ENCODE measurements at regions not wholly inside any gene's neighbourhood (a gene's known extent, or its start where the extent isn't known, plus 50 kb on each side); places are given as distances from the start of the nearest gene placed in this dataset.

GRCh38 chr3:70752051-70752450 is 439.6 kb upstream of the MDFIC2 start:
- POLR2A ChIA-PET, result no interaction called here
- no peaks in the 10 kb centered on the region for H3K9me1 ChIP-seq (replicated peaks; ENCODE audit: control insufficient read depth, extremely low read depth, insufficient read depth, low read length)
- TF ChIP-seq MYC (IDR thresholded peaks at IDR 0.05; ENCODE audit: low read depth, low read length) (no peak), FOS (IDR thresholded peaks at IDR 0.05; ENCODE audit: borderline replicate concordance, insufficient read depth, low read length) (no peak), POLR2A (IDR thresholded peaks at IDR 0.05; ENCODE audit: low read depth, low read length) (no peak), EZH2 (IDR thresholded peaks at IDR 0.05; ENCODE audit: borderline replicate concordance, low read depth, low read length, severe bottlenecking) (no peak)
- TF ChIP-seq, protein P1, sequence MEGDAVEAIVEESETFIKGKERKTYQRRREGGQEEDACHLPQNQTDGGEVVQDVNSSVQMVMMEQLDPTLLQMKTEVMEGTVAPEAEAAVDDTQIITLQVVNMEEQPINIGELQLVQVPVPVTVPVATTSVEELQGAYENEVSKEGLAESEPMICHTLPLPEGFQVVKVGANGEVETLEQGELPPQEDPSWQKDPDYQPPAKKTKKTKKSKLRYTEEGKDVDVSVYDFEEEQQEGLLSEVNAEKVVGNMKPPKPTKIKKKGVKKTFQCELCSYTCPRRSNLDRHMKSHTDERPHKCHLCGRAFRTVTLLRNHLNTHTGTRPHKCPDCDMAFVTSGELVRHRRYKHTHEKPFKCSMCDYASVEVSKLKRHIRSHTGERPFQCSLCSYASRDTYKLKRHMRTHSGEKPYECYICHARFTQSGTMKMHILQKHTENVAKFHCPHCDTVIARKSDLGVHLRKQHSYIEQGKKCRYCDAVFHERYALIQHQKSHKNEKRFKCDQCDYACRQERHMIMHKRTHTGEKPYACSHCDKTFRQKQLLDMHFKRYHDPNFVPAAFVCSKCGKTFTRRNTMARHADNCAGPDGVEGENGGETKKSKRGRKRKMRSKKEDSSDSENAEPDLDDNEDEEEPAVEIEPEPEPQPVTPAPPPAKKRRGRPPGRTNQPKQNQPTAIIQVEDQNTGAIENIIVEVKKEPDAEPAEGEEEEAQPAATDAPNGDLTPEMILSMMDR (IDR thresholded peaks at IDR 0.05; ENCODE audit: extremely low read depth in 1 of 2, insufficient read depth in 1 of 2, low read depth in 1 of 2, low read length in 2 of 2), result no peak
- H3K4me2 ChIP-seq (ENCODE audit: insufficient read depth, low read length), result no peak overlapping the region
- no peaks in the 10 kb centered on the region for H3K79me2 ChIP-seq (ENCODE audit: control insufficient read depth, insufficient read depth, low read length)
- H3K27me3 ChIP-seq (ENCODE audit: control insufficient read depth in 2 of 2, insufficient read depth in 2 of 2, low read length in 2 of 2), result peaks cover 0 to 3% of the 10 kb centered on the region in 2 experiments
- FAIRE-seq (no peak), DNase-seq (ENCODE audit: low read depth, low spot score) (no peak)
- no peaks in the 10 kb centered on the region for H3K4me1 ChIP-seq (ENCODE audit: control insufficient read depth, extremely low read depth, insufficient read depth, low read length)
- H2AFZ ChIP-seq (ENCODE audit: low read depth, low read length), result no peak overlapping the region
- H3K27ac ChIP-seq (ENCODE audit: insufficient read depth, low read depth, low read length), result no peak overlapping the region
- no peak overlapping the region for H3K4me3 ChIP-seq (replicated peaks in 1 of 3; ENCODE audit: insufficient read depth in 1 of 3, low read depth in 1 of 3, low read length in 3 of 3)
- H3K36me3 ChIP-seq (ENCODE audit: control insufficient read depth in 2 of 2, extremely low read depth in 1 of 2, insufficient read depth in 2 of 2, low read length in 2 of 2), result no peaks in the 10 kb centered on the region
- intact Hi-C loops (cut with micrococcal nuclease) (no loop called here), dilution Hi-C loops (cut with MboI; ENCODE audit: extremely low pct_ligation_motif_present, low sequenced_read_pairs) (no loop called here)
- H4K20me1 ChIP-seq (replicated peaks; ENCODE audit: control insufficient read depth, extremely low read depth, insufficient read depth, low read length), result no peaks in the 10 kb centered on the region
- no peaks in the 10 kb centered on the region for H3K9me3 ChIP-seq (replicated peaks; ENCODE audit: control insufficient read depth, insufficient read depth, low read length)
- CTCF ChIA-PET, result no interaction called here
- no peak overlapping the region for H3K9ac ChIP-seq (replicated peaks; ENCODE audit: extremely low read depth, insufficient read depth, low read length)
- BruUV-seq (replicated peaks), result no TSS peak

DNA sequence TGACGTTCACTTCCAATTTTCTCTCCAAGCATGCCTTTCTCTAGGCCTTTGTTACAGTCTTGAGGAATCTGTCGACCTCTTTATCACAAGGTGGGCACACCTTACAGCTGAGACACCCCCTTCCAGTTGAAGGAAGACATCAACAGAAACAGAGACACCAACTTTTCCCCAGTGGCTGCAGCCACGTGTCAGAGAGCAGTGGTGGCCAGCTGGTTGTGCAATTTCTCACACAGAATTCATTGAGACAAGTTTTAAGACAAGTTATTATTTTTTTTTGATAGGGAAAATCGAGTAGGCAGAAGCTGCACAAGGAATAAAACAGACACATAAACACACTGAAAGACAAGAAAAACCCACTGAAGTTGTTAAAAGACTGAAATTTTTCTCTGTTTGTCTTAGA is 436.7 kb upstream of the MDFIC2 start:
- H3K4me2 ChIP-seq (ENCODE audit: insufficient read depth, low read length), result no peak overlapping the region
- BruUV-seq (replicated peaks), result no TSS peak
- H3K79me2 ChIP-seq (ENCODE audit: control insufficient read depth, insufficient read depth, low read length), result no peaks in the 10 kb centered on the region
- no peak overlapping the region for H3K27ac ChIP-seq (ENCODE audit: insufficient read depth, low read depth, low read length)
- H3K9me1 ChIP-seq (replicated peaks; ENCODE audit: control insufficient read depth, extremely low read depth, insufficient read depth, low read length), result no peaks in the 10 kb centered on the region
- DNase-seq (ENCODE audit: low read depth, low spot score) (no peak), FAIRE-seq (no peak)
- no peak overlapping the region for H3K9ac ChIP-seq (replicated peaks; ENCODE audit: extremely low read depth, insufficient read depth, low read length)
- no peaks in the 10 kb centered on the region for H3K9me3 ChIP-seq (replicated peaks; ENCODE audit: control insufficient read depth, insufficient read depth, low read length)
- no peak overlapping the region for H2AFZ ChIP-seq (ENCODE audit: low read depth, low read length)
- no peaks in the 10 kb centered on the region for H3K27me3 ChIP-seq (ENCODE audit: control insufficient read depth in 2 of 2, insufficient read depth in 2 of 2, low read length in 2 of 2)
- no peak overlapping the region for H3K4me3 ChIP-seq (replicated peaks in 1 of 3; ENCODE audit: insufficient read depth in 1 of 3, low read depth in 1 of 3, low read length in 3 of 3)
- no peaks in the 10 kb centered on the region for H3K4me1 ChIP-seq (ENCODE audit: control insufficient read depth, extremely low read depth, insufficient read depth, low read length)
- CTCF ChIA-PET, result interaction anchor here (0.6 to 1.4 kb wide), 4 partner anchors 9 to 587 kb away, joined by 3 to 4 read pairs (median 4); no protein-coding TSS in a partner anchor
- H3K36me3 ChIP-seq (ENCODE audit: control insufficient read depth in 2 of 2, extremely low read depth in 1 of 2, insufficient read depth in 2 of 2, low read length in 2 of 2), result no peaks in the 10 kb centered on the region
- H4K20me1 ChIP-seq (replicated peaks; ENCODE audit: control insufficient read depth, extremely low read depth, insufficient read depth, low read length), result no peaks in the 10 kb centered on the region
- TF ChIP-seq FOS (IDR thresholded peaks at IDR 0.05; ENCODE audit: borderline replicate concordance, insufficient read depth, low read length) (no peak), GATA2 (IDR thresholded peaks at IDR 0.05; ENCODE audit: insufficient read depth, insufficient read length, low read depth, low read length) (no peak), POLR2AphosphoS5 (IDR thresholded peaks at IDR 0.05; ENCODE audit: insufficient read depth, low read depth, low read length) (no peak), MYC (IDR thresholded peaks at IDR 0.05; ENCODE audit: low read depth, low read length) (no peak)
- TF ChIP-seq, protein P1 (IDR thresholded peaks at IDR 0.05; ENCODE audit: extremely low read depth in 1 of 2, insufficient read depth in 1 of 2, low read depth in 1 of 2, low read length in 2 of 2), result no peak
- POLR2A ChIA-PET, result no interaction called here
- intact Hi-C loops (cut with micrococcal nuclease), result no loop called here
- dilution Hi-C loops (cut with MboI; ENCODE audit: extremely low pct_ligation_motif_present, low sequenced_read_pairs), result no loop called here

Data from endothelial cell of umbilical vein (primary cell).